Activated CD8-positive, alpha-beta memory T cell treated with anti-CD3 and anti-CD28 coated beads, Interleukin-2, amount 10 ng/mL, durations not matched to agents 7 days and 5 days (primary cell): ENCODE measurements at regions not wholly inside any gene's neighbourhood (a gene's known extent, or its start where the extent isn't known, plus 50 kb on each side); places are given as distances from the start of the nearest gene placed in this dataset.
A peak's percentile ranks its signal among the peaks of the same experiment; 100 is the strongest.

Experiments
- ATAC-seq: fragments of 150-1000 bp; cut with Tn5 transposase; one replicate; pipeline ENCODE4 v1.10.0; 2021; ENCODE audit warnings: moderate library complexity
- CTCF ChIA-PET: fragments of 350-600 bp; sonication (Branson Sonifier 250); formaldehyde crosslinking; loops from one replicate; lab custom pipeline; 2021; ENCODE audit warnings: antibody characterized with exemption; lab: Charles Lee
- DNase-seq: peaks from one replicate; pipeline ENCODE4 v3.0.0-alpha.2; 2020
- H3K27ac Mint-ChIP-seq: one replicate; pipeline ENCODE4 v1.8.0; 2021; ENCODE audit warnings: mild to moderate bottlenecking, mixed read lengths
- H3K27me3 Mint-ChIP-seq: one replicate; pipeline ENCODE4 v1.8.0; 2021; ENCODE audit warnings: mixed read lengths
- H3K36me3 Mint-ChIP-seq: one replicate; pipeline ENCODE4 v1.8.0; 2021; ENCODE audit warnings: mild to moderate bottlenecking, mixed read lengths
- H3K4me1 Mint-ChIP-seq: one replicate; pipeline ENCODE4 v1.8.0; 2021; ENCODE audit warnings: mixed read lengths
- H3K4me3 Mint-ChIP-seq: one replicate; pipeline ENCODE4 v1.8.0; 2021; ENCODE audit warnings: mild to moderate bottlenecking, moderate library complexity, mixed read lengths
- H3K9me3 Mint-ChIP-seq: one replicate; pipeline ENCODE4 v1.8.0; 2022; ENCODE audit warnings: low read depth, mixed read lengths

DNA sequence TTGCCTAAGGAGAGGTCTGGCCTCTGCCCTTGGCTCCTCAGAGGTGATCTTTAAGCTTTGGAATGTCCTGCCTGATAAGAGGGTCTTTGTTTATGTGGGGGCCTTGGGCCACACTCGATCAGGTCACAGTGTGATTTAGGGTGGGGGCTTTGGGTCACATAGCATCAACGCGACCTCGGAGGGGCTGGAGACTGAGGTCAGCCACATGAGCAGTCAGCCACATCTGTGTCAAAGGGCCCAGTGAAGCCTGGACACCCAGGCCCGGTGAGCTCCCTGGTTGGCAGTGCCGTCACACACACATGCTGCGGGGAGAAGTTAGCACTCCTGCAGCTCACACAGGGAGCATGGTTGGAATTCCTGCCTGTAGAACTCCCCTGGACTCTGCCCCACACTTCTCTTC is 345.0 kb downstream of the NPHP4 start:
- CTCF ChIA-PET, result interaction anchor here (0.8 kb wide), 1 partner anchor 9 kb away, joined by 3 read pairs; no protein-coding TSS in a partner anchor
- Mint-ChIP-seq H3K36me3 (no peaks in the 10 kb centered on the region), H3K27ac (no peak overlapping the region), H3K9me3 (peaks cover 3% of the 10 kb centered on the region), H3K27me3 (peaks cover 3% of the 10 kb centered on the region), H3K4me3 (no peak overlapping the region), H3K4me1 (no peaks in the 10 kb centered on the region)
- ATAC-seq (no peak), DNase-seq (no peak)

- Mint-ChIP-seq H3K4me3 (no peak overlapping the region), H3K27ac (no peak overlapping the region), H3K36me3 (no peaks in the 10 kb centered on the region), H3K4me1 (no peaks in the 10 kb centered on the region), H3K9me3 (peaks cover 3% of the 10 kb centered on the region), H3K27me3 (peaks cover 4% of the 10 kb centered on the region)
- ATAC-seq, result no peak
- CTCF ChIA-PET, result interaction anchor here (0.8 kb wide), 1 partner anchor 9 kb away, joined by 3 read pairs; no protein-coding TSS in a partner anchor
- DNase-seq, result no peak
Observed at GRCh38 chr1:5646486-5647149, 345.6 kb downstream of the NPHP4 start.

- Mint-ChIP-seq H3K36me3 (no peaks in the 10 kb centered on the region), H3K27me3 (peaks cover 7% of the 10 kb centered on the region), H3K27ac (no peak overlapping the region), H3K4me1 (no peaks in the 10 kb centered on the region), H3K9me3 (peaks cover 3% of the 10 kb centered on the region), H3K4me3 (no peak overlapping the region)
- CTCF ChIA-PET, result no interaction called here
- DNase-seq (no peak), ATAC-seq (no peak)
Observed at GRCh38 chr1:5645929-5646328, 346.3 kb downstream of the NPHP4 start.

DNA sequence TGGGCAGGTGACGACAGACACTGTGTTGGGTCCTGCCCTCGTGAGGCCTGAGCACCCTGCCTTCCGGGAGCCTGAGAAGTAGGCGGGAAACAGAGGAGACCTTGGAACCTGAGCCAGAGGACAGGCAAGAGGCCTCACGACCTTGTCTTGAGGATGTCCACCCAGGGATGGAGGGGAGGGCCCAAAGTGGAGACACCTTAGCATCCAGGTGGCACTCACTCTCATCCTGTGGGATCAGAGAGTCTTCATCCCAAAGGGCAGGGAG is 347.2 kb downstream of the NPHP4 start:
- Mint-ChIP-seq H3K4me1 (no peaks in the 10 kb centered on the region), H3K27ac (no peak overlapping the region), H3K27me3 (peaks cover 9% of the 10 kb centered on the region), H3K9me3 (peaks cover 3% of the 10 kb centered on the region), H3K4me3 (no peak overlapping the region), H3K36me3 (no peaks in the 10 kb centered on the region)
- CTCF ChIA-PET, result no interaction called here
- DNase-seq (no peak), ATAC-seq (no peak)

DNA sequence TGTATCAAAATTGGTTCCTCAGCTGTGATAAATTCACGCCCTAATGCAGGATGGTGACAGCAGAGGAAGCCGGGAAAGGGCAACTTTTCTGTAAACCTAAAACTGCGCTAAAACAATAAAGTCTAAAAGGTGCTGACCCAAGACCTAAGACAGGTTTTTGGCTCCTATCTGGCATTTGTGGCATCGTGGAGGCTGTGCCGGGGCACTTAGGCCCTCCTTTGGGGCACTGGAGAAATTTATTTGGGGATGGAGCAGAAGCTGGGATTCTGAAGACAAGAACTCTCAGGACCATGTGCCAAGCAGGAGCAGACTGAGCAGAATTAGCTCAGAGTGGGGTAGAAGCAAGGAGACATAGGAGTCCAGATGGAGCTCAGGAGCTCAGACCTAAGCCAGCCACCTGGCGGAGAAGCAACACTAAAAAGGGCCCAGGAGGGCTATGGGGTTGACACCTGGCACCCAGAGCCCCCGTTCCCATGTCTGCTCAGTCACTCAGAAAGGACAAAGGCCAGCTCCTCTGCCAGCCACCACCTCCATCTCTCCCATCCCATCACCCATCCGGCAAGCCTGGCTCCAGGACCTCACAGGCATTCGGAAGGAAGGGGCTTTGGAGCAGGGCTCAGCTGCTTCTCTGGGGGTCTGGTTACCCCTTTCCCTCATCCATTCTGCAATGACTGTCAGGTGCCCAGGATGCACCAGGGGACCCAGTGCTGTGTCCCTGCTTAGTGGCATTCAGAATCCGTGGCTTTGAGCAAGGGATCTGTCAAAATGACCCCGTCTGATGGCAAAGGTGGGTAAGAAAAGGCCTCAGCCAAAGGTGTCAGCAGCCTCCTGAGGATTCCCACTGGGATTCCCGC is 347.7 kb downstream of the NPHP4 start:
- Mint-ChIP-seq H3K27ac (no peak overlapping the region), H3K9me3 (peaks cover 3% of the 10 kb centered on the region), H3K4me1 (no peaks in the 10 kb centered on the region), H3K27me3 (peaks cover 9% of the 10 kb centered on the region), H3K4me3 (no peak overlapping the region), H3K36me3 (no peaks in the 10 kb centered on the region)
- CTCF ChIA-PET, result no interaction called here
- DNase-seq (no peak), ATAC-seq (no peak)

- CTCF ChIA-PET, result interaction anchor here (1.2 kb wide), 1 partner anchor 102 kb away, joined by 3 read pairs; no protein-coding TSS in a partner anchor
- H3K4me1 Mint-ChIP-seq, result no peaks in the 10 kb centered on the region
- no peaks in the 10 kb centered on the region for H3K36me3 Mint-ChIP-seq
- no peak overlapping the region for H3K27ac Mint-ChIP-seq
- peaks cover 3% of the 10 kb centered on the region for H3K9me3 Mint-ChIP-seq
- ATAC-seq (no peak), DNase-seq (no peak)
- H3K4me3 Mint-ChIP-seq, result no peak overlapping the region
- H3K27me3 Mint-ChIP-seq, result peaks cover 12% of the 10 kb centered on the region
Observed at GRCh38 chr1:5643360-5644107, 348.7 kb downstream of the NPHP4 start.

DNA sequence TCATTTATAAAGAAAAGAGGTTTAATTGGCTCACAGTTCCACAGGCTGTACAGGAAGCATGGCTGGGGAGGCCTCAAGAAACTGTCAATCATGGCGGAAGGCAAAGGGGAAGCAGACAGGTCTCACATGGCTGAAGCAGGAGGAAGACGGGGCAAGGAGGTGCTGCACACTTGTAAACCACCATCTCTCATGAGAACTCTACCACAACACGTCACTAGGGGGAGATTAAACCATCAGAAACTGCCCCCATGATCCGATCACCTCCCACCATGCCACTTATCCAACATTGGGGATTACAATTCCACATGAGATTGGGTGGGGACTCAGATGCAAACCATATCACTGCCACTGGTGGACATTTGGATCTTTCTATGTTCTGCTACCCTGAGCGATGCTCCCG is 351.4 kb downstream of the NPHP4 start:
- H3K4me3 Mint-ChIP-seq, result no peak overlapping the region
- no peaks in the 10 kb centered on the region for H3K9me3 Mint-ChIP-seq
- no peaks in the 10 kb centered on the region for H3K4me1 Mint-ChIP-seq
- ATAC-seq, result no peak
- CTCF ChIA-PET, result interaction anchor here (0.8 kb wide), 1 partner anchor 105 kb away, joined by 3 read pairs; no protein-coding TSS in a partner anchor
- no peaks in the 10 kb centered on the region for H3K36me3 Mint-ChIP-seq
- H3K27me3 Mint-ChIP-seq, result peaks cover 22% of the 10 kb centered on the region
- DNase-seq, result no peak
- H3K27ac Mint-ChIP-seq, result no peak overlapping the region

GRCh38 chr1:5639106-5639722 is 353.0 kb downstream of the NPHP4 start:
- no peak for DNase-seq
- H3K27me3 Mint-ChIP-seq, result peaks cover 22% of the 10 kb centered on the region
- H3K36me3 Mint-ChIP-seq, result no peaks in the 10 kb centered on the region

GRCh38 chr1:5638582-5638981 is 353.6 kb downstream of the NPHP4 start:
- no peak for ATAC-seq
- no peaks in the 10 kb centered on the region for H3K4me1 Mint-ChIP-seq
- no peaks in the 10 kb centered on the region for H3K9me3 Mint-ChIP-seq
- H3K36me3 Mint-ChIP-seq, result no peaks in the 10 kb centered on the region
- peaks cover 22% of the 10 kb centered on the region for H3K27me3 Mint-ChIP-seq
- CTCF ChIA-PET, result interaction anchor here (1.1 to 4.7 kb wide), 5 partner anchors 8 to 278 kb away, joined by 3 to 30 read pairs (median 3); no protein-coding TSS in a partner anchor
- H3K4me3 Mint-ChIP-seq, result no peak overlapping the region
- DNase-seq, result no peak
- H3K27ac Mint-ChIP-seq, result no peak overlapping the region

More at GRCh38 chr1:5639106-5639722, 353.0 kb downstream of the NPHP4 start:
- no peak overlapping the region for H3K4me3 Mint-ChIP-seq
- H3K4me1 Mint-ChIP-seq, result no peaks in the 10 kb centered on the region
- H3K9me3 Mint-ChIP-seq, result no peaks in the 10 kb centered on the region
- no peak overlapping the region for H3K27ac Mint-ChIP-seq
- ATAC-seq, result no peak
- CTCF ChIA-PET, result interaction anchor here (1.2 to 4.7 kb wide), 2 partner anchors 107 to 277 kb away, joined by 3 to 30 read pairs; no protein-coding TSS in a partner anchor

DNA sequence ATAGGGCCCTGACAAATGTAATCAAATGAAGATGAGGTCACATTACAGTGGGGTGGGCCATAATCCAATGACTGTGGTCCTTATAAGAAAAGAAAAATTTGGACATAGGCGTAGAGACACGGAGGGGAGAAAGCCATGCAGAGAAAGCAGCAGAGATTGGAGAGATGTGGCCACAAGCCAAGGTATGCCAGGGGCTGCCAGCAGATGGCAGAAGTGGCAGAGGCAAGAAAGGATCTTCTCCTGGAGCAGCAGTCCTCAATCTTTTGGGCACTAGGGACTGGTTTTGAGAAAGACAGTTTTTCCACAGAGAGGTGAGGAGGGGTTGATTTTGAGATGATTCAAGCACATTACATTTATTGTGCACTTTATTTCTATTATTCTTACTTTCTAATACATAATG is 355.1 kb downstream of the NPHP4 start:
- peaks cover 18% of the 10 kb centered on the region for H3K27me3 Mint-ChIP-seq
- H3K36me3 Mint-ChIP-seq, result no peaks in the 10 kb centered on the region
- DNase-seq, result peak; percentile 60
- no peak overlapping the region for H3K4me3 Mint-ChIP-seq
- CTCF ChIA-PET, result interaction anchor here (4.7 kb wide), 1 partner anchor 109 kb away, joined by 30 read pairs; no protein-coding TSS in a partner anchor
- H3K4me1 Mint-ChIP-seq, result peaks cover 2% of the 10 kb centered on the region
- ATAC-seq, result no peak
- no peak overlapping the region for H3K27ac Mint-ChIP-seq
- H3K9me3 Mint-ChIP-seq, result peaks cover 2% of the 10 kb centered on the region

DNA sequence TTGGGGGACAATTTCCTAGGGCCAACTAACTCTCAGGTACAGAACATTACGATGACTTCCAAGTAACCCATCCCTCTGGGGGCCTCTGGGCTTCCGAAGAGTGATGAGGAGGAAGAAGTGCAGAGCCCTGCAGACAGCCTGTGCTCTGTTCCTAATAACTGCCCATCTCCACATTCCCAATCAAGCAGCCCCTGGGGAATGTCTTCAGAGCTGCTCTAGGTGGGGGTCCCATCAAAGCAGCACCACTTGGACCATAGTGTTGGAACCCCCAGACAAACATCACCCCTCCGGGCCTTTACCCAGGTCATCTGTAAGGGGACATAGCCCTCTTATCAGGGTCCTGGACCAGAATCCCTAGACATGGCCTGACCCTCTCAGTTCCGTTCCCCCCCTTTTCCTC is 357.3 kb downstream of the NPHP4 start:
- Mint-ChIP-seq H3K9me3 (peaks cover 2% of the 10 kb centered on the region), H3K4me3 (no peak overlapping the region), H3K27ac (no peak overlapping the region), H3K4me1 (peaks cover 2% of the 10 kb centered on the region), H3K27me3 (peaks cover 13% of the 10 kb centered on the region), H3K36me3 (no peaks in the 10 kb centered on the region)
- CTCF ChIA-PET, result interaction anchor here (4.7 kb wide), 1 partner anchor 111 kb away, joined by 30 read pairs; no protein-coding TSS in a partner anchor
- ATAC-seq, result no peak
- DNase-seq, result no peak

DNA sequence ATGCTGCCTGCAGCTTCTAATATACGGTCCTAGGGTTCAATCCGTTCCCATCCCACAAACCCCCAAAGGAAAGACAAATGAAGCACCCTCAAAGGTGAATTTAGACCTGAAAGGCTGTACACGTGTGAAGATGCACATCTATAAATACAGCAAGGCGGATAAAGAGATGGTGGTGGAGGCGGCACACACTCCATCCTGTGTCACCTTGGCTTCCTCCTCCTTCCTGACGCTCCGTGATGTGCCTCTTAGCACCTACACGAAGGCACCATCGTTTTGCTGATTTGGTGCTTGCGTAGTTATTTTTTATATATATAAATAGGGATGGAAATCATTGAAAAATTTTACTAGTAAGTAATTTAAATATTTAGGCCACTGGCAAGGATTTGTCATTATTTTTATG is 359.4 kb downstream of the NPHP4 start:
- no peak overlapping the region for H3K27ac Mint-ChIP-seq
- no peak overlapping the region for H3K4me3 Mint-ChIP-seq
- DNase-seq (no peak), ATAC-seq (no peak)
- H3K27me3 Mint-ChIP-seq, result peaks cover 8% of the 10 kb centered on the region
- H3K36me3 Mint-ChIP-seq, result no peaks in the 10 kb centered on the region
- H3K9me3 Mint-ChIP-seq, result peaks cover 2% of the 10 kb centered on the region
- H3K4me1 Mint-ChIP-seq, result peaks cover 2% of the 10 kb centered on the region
- CTCF ChIA-PET, result no interaction called here

DNA sequence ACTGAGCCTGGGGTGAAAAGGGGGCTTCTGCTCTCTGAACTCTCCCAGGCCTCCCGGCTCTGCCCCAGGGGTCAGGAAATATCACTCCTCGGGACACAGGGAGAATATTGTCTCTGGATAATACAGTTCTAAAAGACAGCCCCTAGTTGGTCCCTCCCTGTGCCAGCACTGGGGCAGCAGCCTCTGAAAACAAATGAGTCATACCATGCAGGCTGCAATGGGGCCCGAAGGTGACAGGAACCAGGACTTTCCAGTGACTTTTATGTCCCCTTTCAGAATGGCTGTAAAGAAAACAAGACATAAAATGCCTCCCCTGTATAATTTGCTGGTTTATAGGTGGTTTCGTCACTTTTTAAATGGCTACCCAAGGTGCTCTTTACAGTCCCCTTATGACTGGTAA is 360.0 kb downstream of the NPHP4 start:
- Mint-ChIP-seq H3K4me1 (peaks cover 2% of the 10 kb centered on the region), H3K27me3 (peaks cover 8% of the 10 kb centered on the region), H3K36me3 (no peaks in the 10 kb centered on the region), H3K4me3 (no peak overlapping the region), H3K27ac (no peak overlapping the region), H3K9me3 (peaks cover 2% of the 10 kb centered on the region)
- DNase-seq (peak; percentile 39), ATAC-seq (no peak)
- CTCF ChIA-PET, result no interaction called here
